ENCODE measurements at regions not wholly inside any gene's neighbourhood (a gene's known extent, or its start where the extent isn't known, plus 50 kb on each side); places are given as distances from the start of the nearest gene placed in this dataset.
A peak's percentile ranks its signal among the peaks of the same experiment; 100 is the strongest.

DNA sequence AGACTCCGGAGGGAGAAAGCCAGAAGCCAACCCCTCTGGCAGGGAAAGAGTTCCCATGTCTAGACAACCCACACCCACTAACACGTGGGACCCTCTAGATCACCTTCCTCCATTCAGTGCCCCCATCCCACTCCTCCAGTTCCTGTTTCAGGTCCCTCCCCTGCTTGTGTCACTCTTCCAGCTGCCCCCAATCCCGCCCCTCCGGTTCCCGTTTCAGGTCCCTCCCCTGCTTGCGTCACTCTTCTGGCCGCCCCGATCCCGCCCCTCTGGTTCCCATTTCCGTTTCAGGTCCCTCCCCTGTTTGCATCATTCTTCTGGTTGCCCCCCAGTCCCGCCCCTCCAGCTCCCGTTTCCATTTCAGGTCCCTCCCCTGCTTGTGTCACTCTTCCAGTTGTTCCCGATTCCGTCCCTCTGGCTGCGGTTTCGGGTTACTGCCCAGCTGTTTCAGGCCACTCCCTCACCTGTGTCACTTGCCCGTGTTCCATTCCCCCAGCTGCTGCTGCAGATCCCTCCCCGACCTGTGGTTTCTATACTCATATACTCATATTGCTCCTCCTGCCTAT lies 64.8 kb upstream of the RANBP6 start:
- intact Hi-C loops (cut with DNase I) = no loop called here
- TF ChIP-seq, protein P1, sequence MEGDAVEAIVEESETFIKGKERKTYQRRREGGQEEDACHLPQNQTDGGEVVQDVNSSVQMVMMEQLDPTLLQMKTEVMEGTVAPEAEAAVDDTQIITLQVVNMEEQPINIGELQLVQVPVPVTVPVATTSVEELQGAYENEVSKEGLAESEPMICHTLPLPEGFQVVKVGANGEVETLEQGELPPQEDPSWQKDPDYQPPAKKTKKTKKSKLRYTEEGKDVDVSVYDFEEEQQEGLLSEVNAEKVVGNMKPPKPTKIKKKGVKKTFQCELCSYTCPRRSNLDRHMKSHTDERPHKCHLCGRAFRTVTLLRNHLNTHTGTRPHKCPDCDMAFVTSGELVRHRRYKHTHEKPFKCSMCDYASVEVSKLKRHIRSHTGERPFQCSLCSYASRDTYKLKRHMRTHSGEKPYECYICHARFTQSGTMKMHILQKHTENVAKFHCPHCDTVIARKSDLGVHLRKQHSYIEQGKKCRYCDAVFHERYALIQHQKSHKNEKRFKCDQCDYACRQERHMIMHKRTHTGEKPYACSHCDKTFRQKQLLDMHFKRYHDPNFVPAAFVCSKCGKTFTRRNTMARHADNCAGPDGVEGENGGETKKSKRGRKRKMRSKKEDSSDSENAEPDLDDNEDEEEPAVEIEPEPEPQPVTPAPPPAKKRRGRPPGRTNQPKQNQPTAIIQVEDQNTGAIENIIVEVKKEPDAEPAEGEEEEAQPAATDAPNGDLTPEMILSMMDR (IDR thresholded peaks at IDR 0.05) = peak; percentile 30 to 38 (median 35)
- TF ChIP-seq POLR2A (IDR thresholded peaks at IDR 0.05; ENCODE audit: low read depth) (no peak), POLR2AphosphoS5 (IDR thresholded peaks at IDR 0.05) (peak; percentile 7 to 9), EP300 (IDR thresholded peaks at IDR 0.05) (no peak)
- H3K27me3 ChIP-seq = no peaks in the 10 kb centered on the region
- H3K27ac ChIP-seq (replicated peaks in 1 of 4) = peak overlapping the region; percentile 65 to 74 (median 72)
- 17% methylated on average over 18 of the region's 18 CpGs for WGBS
- peaks cover 0 to 11% (median 3%) of the 10 kb centered on the region in 4 donors for H3K4me1 ChIP-seq
- H3K4me3 ChIP-seq = peak overlapping the region; percentile 47 to 61 (median 56)
- H3K36me3 ChIP-seq = no peaks in the 10 kb centered on the region
- no peaks in the 10 kb centered on the region for H3K9me3 ChIP-seq
- DNase-seq (ENCODE audit: extremely low spot score) = peak; percentile 95

DNA sequence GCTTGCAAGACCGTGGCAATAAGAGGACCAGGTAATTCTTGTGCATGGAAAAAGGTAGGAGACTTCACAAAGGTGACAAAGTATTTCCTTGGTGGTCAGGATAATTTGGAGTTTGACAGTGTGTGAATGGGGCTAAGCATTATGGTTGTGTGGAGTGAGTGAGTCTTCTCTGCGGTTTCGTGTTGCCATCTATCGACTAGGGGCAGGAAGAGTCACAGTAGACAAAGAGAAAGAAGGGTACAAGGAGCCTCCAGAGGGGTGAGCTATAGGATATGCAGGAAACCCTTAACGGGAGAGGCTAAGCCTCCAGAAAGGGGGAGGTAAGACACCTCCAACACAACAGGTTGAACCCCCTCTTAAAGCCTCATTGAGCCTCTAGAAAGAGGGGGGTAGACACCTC lies 64.0 kb upstream of the RANBP6 start:
- TF ChIP-seq POLR2AphosphoS5 (IDR thresholded peaks at IDR 0.05) (no peak), EP300 (IDR thresholded peaks at IDR 0.05) (no peak), POLR2A (IDR thresholded peaks at IDR 0.05; ENCODE audit: low read depth) (no peak)
- TF ChIP-seq, protein P1 (IDR thresholded peaks at IDR 0.05) = no peak
- Histone ChIP-seq H3K4me3 (peak overlapping the region; percentile 47 to 61 (median 56)), H3K4me1 (peaks cover 0 to 11% (median 3%) of the 10 kb centered on the region in 4 donors), H3K36me3 (no peaks in the 10 kb centered on the region), H3K27ac (replicated peaks in 1 of 4) (peak overlapping the region in 1 of 4 donors; percentile 73), H3K27me3 (no peaks in the 10 kb centered on the region), H3K9me3 (no peaks in the 10 kb centered on the region)
- DNase-seq (ENCODE audit: extremely low spot score) = no peak
- 96% methylated on average over 5 of the region's 5 CpGs for WGBS
- intact Hi-C loops (cut with DNase I) = no loop called here

DNA sequence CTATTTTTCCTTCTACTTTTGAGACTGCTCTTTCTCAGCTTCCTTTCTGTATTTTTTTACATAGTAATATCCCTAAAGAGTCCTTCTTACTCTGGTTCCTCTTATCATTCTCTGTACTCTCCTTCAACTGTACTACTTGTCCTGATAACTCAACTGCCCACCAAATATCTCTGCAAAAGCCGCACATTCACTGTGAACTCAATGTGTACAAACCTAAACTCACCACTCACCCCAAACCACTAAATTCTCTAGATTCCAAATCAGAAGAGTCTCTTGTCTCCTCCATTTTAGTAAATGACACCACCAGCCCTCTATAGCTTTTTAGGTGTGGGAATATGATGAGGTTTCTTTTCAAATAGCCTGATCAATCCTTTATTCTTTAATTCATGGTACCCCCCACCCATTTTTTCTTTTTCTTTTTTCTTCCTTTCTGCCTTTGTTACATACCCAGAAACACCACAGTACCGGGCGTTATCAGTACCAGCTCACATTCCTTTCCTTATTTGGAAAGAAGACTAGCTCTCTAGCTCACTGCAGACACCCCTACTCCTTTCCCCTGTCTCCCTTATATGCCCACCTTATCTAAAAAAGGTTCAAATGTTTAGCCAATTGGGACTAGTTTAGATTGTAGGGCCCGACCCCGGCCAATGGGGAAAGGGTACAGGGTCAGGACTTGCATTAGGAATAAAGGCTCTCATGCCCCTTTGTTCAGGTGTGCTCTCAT lies 63.1 kb upstream of the RANBP6 start:
- TF ChIP-seq POLR2AphosphoS5 (IDR thresholded peaks at IDR 0.05) = no peak
- no peak for TF ChIP-seq POLR2A (IDR thresholded peaks at IDR 0.05; ENCODE audit: low read depth)
- TF ChIP-seq, protein P1 (IDR thresholded peaks at IDR 0.05) = no peak
- TF ChIP-seq EP300 (IDR thresholded peaks at IDR 0.05) = no peak
- 66% methylated on average over 5 of the region's 5 CpGs for WGBS
- Histone ChIP-seq H3K4me1 (peaks cover 0 to 11% (median 3%) of the 10 kb centered on the region in 4 donors), H3K27me3 (no peaks in the 10 kb centered on the region), H3K4me3 (no peak overlapping the region), H3K36me3 (no peaks in the 10 kb centered on the region), H3K9me3 (no peaks in the 10 kb centered on the region), H3K27ac (replicated peaks in 1 of 4) (no peak overlapping the region)
- intact Hi-C loops (cut with DNase I) = no loop called here
- no peak for DNase-seq (ENCODE audit: extremely low spot score)

DNA sequence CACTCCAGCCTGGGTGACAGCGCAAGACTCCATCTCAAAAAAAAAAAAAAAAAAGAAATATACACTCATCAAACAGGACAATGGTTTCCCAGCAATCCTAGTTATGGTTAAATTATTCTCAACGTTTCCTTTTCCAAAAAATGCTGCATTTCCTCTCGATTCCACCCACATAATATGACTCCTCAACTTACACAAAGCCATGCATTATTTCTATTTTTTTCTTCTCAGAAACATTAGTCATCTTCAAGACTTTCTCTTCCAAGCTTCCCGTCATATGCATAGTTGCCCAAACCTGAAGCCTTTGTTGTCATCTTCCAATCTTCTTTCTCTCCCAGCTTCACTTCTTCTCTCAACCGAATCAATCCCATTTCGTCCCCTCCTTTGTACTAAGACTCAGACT lies 61.4 kb upstream of the RANBP6 start:
- Histone ChIP-seq H3K9me3 (no peaks in the 10 kb centered on the region), H3K27ac (replicated peaks in 1 of 4) (no peak overlapping the region), H3K4me1 (peaks cover 0 to 11% (median 3%) of the 10 kb centered on the region in 4 donors), H3K27me3 (no peaks in the 10 kb centered on the region), H3K4me3 (no peak overlapping the region), H3K36me3 (no peaks in the 10 kb centered on the region)
- TF ChIP-seq POLR2AphosphoS5 (IDR thresholded peaks at IDR 0.05) (no peak), POLR2A (IDR thresholded peaks at IDR 0.05; ENCODE audit: low read depth) (no peak), EP300 (IDR thresholded peaks at IDR 0.05) (no peak)
- TF ChIP-seq, protein P1 (IDR thresholded peaks at IDR 0.05) = no peak
- intact Hi-C loops (cut with DNase I) = no loop called here
- 81% methylated on average over 6 of the region's 6 CpGs for WGBS
- no peak for DNase-seq (ENCODE audit: extremely low spot score)
